HL-60 (cell line): ENCODE measurements at regions not wholly inside any gene's neighbourhood (a gene's known extent, or its start where the extent isn't known, plus 50 kb on each side); places are given as distances from the start of the nearest gene placed in this dataset.

Experiments
- DNase-seq, 2 experiments: peaks; one replicate each; pipeline ENCODE4 v3.0.0-alpha.2; 2010 to 2020; ENCODE audit warnings: low read depth in 1 of 2, low spot score in 1 of 2
- H3K27ac ChIP-seq: fragments of 250-450 bp; sonication (Bioruptor Pico); replicated peaks from 2 replicates; pipeline ENCODE4 v1.5.1; 2020; ENCODE audit warnings: mild to moderate bottlenecking, moderate library complexity
- H3K27me3 ChIP-seq: fragments of 250-450 bp; sonication (Bioruptor Pico); 2 replicates; pipeline ENCODE4 v1.5.1; 2021; ENCODE audit warnings: mild to moderate bottlenecking, moderate library complexity; ENCODE audit not compliant: insufficient read depth, poor library complexity, severe bottlenecking
- H3K4me3 ChIP-seq: replicated peaks from 2 replicates; pipeline ENCODE4 v1.5.1; 2011; ENCODE audit warnings: mild to moderate bottlenecking, control low read depth, low read length; ENCODE audit not compliant: insufficient read depth
- GABPA ChIP-seq: IDR thresholded peaks from 2 replicates; pipeline ENCODE4 v1.6.1; 2012; ENCODE audit warnings: low read depth
- POLR2AphosphoS5 ChIP-seq: IDR thresholded peaks from 2 replicates; pipeline ENCODE4 v1.6.1; 2012; ENCODE audit warnings: low read depth
- SPI1 ChIP-seq: IDR thresholded peaks from 2 replicates; pipeline ENCODE4 v1.6.1; 2012; ENCODE audit warnings: low read depth, mild to moderate bottlenecking, borderline replicate concordance
- TF ChIP-seq, protein P1 (sequence below): IDR thresholded peaks from 2 replicates; pipeline ENCODE4 v1.6.1; 2012; ENCODE audit warnings: low read depth; ENCODE audit not compliant: insufficient replicate concordance
- TF ChIP-seq, protein P2 (sequence below): IDR thresholded peaks from one replicate; pipeline ENCODE4 v1.5.1; 2011; ENCODE audit warnings: low read length, control low read depth, inconsistent platforms; ENCODE audit not compliant: insufficient read depth

- no peak for DNase-seq
- TF ChIP-seq SPI1 (no peak), POLR2AphosphoS5 (no peak), GABPA (no peak)
- TF ChIP-seq, protein P1, sequence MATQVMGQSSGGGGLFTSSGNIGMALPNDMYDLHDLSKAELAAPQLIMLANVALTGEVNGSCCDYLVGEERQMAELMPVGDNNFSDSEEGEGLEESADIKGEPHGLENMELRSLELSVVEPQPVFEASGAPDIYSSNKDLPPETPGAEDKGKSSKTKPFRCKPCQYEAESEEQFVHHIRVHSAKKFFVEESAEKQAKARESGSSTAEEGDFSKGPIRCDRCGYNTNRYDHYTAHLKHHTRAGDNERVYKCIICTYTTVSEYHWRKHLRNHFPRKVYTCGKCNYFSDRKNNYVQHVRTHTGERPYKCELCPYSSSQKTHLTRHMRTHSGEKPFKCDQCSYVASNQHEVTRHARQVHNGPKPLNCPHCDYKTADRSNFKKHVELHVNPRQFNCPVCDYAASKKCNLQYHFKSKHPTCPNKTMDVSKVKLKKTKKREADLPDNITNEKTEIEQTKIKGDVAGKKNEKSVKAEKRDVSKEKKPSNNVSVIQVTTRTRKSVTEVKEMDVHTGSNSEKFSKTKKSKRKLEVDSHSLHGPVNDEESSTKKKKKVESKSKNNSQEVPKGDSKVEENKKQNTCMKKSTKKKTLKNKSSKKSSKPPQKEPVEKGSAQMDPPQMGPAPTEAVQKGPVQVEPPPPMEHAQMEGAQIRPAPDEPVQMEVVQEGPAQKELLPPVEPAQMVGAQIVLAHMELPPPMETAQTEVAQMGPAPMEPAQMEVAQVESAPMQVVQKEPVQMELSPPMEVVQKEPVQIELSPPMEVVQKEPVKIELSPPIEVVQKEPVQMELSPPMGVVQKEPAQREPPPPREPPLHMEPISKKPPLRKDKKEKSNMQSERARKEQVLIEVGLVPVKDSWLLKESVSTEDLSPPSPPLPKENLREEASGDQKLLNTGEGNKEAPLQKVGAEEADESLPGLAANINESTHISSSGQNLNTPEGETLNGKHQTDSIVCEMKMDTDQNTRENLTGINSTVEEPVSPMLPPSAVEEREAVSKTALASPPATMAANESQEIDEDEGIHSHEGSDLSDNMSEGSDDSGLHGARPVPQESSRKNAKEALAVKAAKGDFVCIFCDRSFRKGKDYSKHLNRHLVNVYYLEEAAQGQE, result no peak
- TF ChIP-seq, protein P2, sequence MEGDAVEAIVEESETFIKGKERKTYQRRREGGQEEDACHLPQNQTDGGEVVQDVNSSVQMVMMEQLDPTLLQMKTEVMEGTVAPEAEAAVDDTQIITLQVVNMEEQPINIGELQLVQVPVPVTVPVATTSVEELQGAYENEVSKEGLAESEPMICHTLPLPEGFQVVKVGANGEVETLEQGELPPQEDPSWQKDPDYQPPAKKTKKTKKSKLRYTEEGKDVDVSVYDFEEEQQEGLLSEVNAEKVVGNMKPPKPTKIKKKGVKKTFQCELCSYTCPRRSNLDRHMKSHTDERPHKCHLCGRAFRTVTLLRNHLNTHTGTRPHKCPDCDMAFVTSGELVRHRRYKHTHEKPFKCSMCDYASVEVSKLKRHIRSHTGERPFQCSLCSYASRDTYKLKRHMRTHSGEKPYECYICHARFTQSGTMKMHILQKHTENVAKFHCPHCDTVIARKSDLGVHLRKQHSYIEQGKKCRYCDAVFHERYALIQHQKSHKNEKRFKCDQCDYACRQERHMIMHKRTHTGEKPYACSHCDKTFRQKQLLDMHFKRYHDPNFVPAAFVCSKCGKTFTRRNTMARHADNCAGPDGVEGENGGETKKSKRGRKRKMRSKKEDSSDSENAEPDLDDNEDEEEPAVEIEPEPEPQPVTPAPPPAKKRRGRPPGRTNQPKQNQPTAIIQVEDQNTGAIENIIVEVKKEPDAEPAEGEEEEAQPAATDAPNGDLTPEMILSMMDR, result no peak
- Histone ChIP-seq H3K27ac (no peak overlapping the region), H3K27me3 (peaks cover 26% of the 10 kb centered on the region), H3K4me3 (no peak overlapping the region)
Observed at GRCh38 chr1:114206392-114206791, 52.7 kb upstream of the SYT6 start.

GRCh38 chr1:114203595-114204128, 50.0 kb upstream of the SYT6 start:
- no peak overlapping the region for H3K4me3 ChIP-seq
- peaks cover 22% of the 10 kb centered on the region for H3K27me3 ChIP-seq
- no peak overlapping the region for H3K27ac ChIP-seq
- DNase-seq, result no peak
- TF ChIP-seq, protein P2, result no peak
- TF ChIP-seq GABPA, result no peak
- TF ChIP-seq, protein P1, result no peak
- TF ChIP-seq SPI1, result no peak
- TF ChIP-seq POLR2AphosphoS5, result no peak
